RWPE2 (cell line): ENCODE measurements at regions not wholly inside any gene's neighbourhood (a gene's known extent, or its start where the extent isn't known, plus 50 kb on each side); places are given as distances from the start of the nearest gene placed in this dataset.

ENCODE experiments used
- ATAC-seq: fragments of 200-7000 bp; cut with Tn5 transposase; 3 replicates; pipeline ENCODE4 v1.9.1; 2021; ENCODE audit warnings: low read depth
- DNase-seq: peaks from one replicate; pipeline ENCODE4 v3.0.0-alpha.2; 2020; ENCODE audit warnings: low spot score
- H3K27ac ChIP-seq: fragments of 450-650 bp; 2 replicates; pipeline ENCODE4 v1.5.1; 2017; ENCODE audit warnings: mild to moderate bottlenecking; ENCODE audit not compliant: poor library complexity, severe bottlenecking
- H3K27me3 ChIP-seq: fragments of 250-450 bp; sonication (Bioruptor Pico); 2 replicates; pipeline ENCODE4 v1.5.1; 2021; ENCODE audit warnings: mild to moderate bottlenecking, moderate library complexity; ENCODE audit not compliant: insufficient read depth, poor library complexity, severe bottlenecking
- H3K36me3 ChIP-seq: fragments of 250-450 bp; sonication (Bioruptor Pico); 2 replicates; pipeline ENCODE4 v1.5.1; 2020; ENCODE audit warnings: low read depth, mild to moderate bottlenecking, moderate library complexity
- H3K4me1 ChIP-seq: fragments of 250-450 bp; sonication (Bioruptor Pico); 2 replicates; pipeline ENCODE4 v1.5.1; 2021; ENCODE audit warnings: mild to moderate bottlenecking, moderate library complexity; ENCODE audit not compliant: insufficient read depth, poor library complexity, severe bottlenecking
- H3K4me3 ChIP-seq: fragments of 250-450 bp; sonication (Bioruptor Pico); 2 replicates; pipeline ENCODE4 v1.5.1; 2021; ENCODE audit warnings: mild to moderate bottlenecking, moderate library complexity; ENCODE audit not compliant: severe bottlenecking
- H3K9me3 ChIP-seq: fragments of 250-450 bp; sonication (Bioruptor Pico); 2 replicates; pipeline ENCODE4 v1.5.1; 2021; ENCODE audit warnings: mild to moderate bottlenecking, moderate library complexity; ENCODE audit not compliant: severe bottlenecking
- CTCF ChIP-seq: fragments of 450-650 bp; IDR thresholded peaks from one replicate; pipeline ENCODE4 v1.5.1; 2017; ENCODE audit warnings: mild to moderate bottlenecking, moderate library complexity; ENCODE audit not compliant: poor library complexity, severe bottlenecking

- H3K27me3 ChIP-seq: no peaks in the 10 kb centered on the region
- peaks cover 30% of the 10 kb centered on the region for H3K4me1 ChIP-seq
- no peak for TF ChIP-seq CTCF
- H3K27ac ChIP-seq: peak overlapping the region; percentile 16
- ATAC-seq (0 out of 3 replicates have a peak, but pooled peaks have one; percentile 12), DNase-seq (no peak)
- H3K4me3 ChIP-seq: no peak overlapping the region
- no peaks in the 10 kb centered on the region for H3K36me3 ChIP-seq
- H3K9me3 ChIP-seq: no peaks in the 10 kb centered on the region
These were observed 110.1 kb upstream of the RXFP2 start for GRCh38 chr13:31629085-31629780.

GRCh38 chr13:31631071-31631470, 108.3 kb upstream of the RXFP2 start:
- ATAC-seq: no peak

GRCh38 chr13:31631746-31632145, 107.6 kb upstream of the RXFP2 start:
- ATAC-seq (no peak), DNase-seq (no peak)
- no peak overlapping the region for H3K27ac ChIP-seq
- H3K4me3 ChIP-seq: no peak overlapping the region
- no peaks in the 10 kb centered on the region for H3K36me3 ChIP-seq
- H3K9me3 ChIP-seq: no peaks in the 10 kb centered on the region
- no peak for TF ChIP-seq CTCF
- H3K4me1 ChIP-seq: peaks cover 9% of the 10 kb centered on the region
- no peaks in the 10 kb centered on the region for H3K27me3 ChIP-seq

More at GRCh38 chr13:31631071-31631470, 108.3 kb upstream of the RXFP2 start:
- Histone ChIP-seq H3K27me3 (no peaks in the 10 kb centered on the region), H3K9me3 (no peaks in the 10 kb centered on the region), H3K4me3 (no peak overlapping the region), H3K27ac (no peak overlapping the region), H3K4me1 (peaks cover 16% of the 10 kb centered on the region), H3K36me3 (no peaks in the 10 kb centered on the region)
- no peak for DNase-seq
- TF ChIP-seq CTCF: no peak

- no peak overlapping the region for H3K4me3 ChIP-seq
- peak overlapping the region; percentile 52 for H3K27ac ChIP-seq
- H3K9me3 ChIP-seq: no peaks in the 10 kb centered on the region
- no peaks in the 10 kb centered on the region for H3K27me3 ChIP-seq
- TF ChIP-seq CTCF: no peak
- DNase-seq (no peak), ATAC-seq (peak; percentile 82)
- H3K4me1 ChIP-seq: peaks cover 19% of the 10 kb centered on the region
- H3K36me3 ChIP-seq: no peaks in the 10 kb centered on the region
These were observed 100.7 kb upstream of the RXFP2 start for GRCh38 chr13:31638577-31638976.

GRCh38 chr13:31639443-31640163, 99.7 kb upstream of the RXFP2 start:
- H3K4me3 ChIP-seq: no peak overlapping the region
- H3K36me3 ChIP-seq: no peaks in the 10 kb centered on the region
- ATAC-seq: no peak
- H3K27me3 ChIP-seq: no peaks in the 10 kb centered on the region
- H3K27ac ChIP-seq: peak overlapping the region; percentile 52
- peaks cover 19% of the 10 kb centered on the region for H3K4me1 ChIP-seq
- no peaks in the 10 kb centered on the region for H3K9me3 ChIP-seq
- no peak for TF ChIP-seq CTCF
- DNase-seq: no peak
